NCI-H345 (cell line): ENCODE measurements at regions not wholly inside any gene's neighbourhood (a gene's known extent, or its start where the extent isn't known, plus 50 kb on each side); places are given as distances from the start of the nearest gene placed in this dataset.

Source experiments
- DNase-seq: peaks from one replicate; lab custom pipeline; 2025; lab: John Stamatoyannopoulos, UW

- no peak for DNase-seq
Observed at GRCh38 chr6:113292646-113293422, 564.3 kb upstream of the MARCKS start.

- DNase-seq, result no peak
Observed at GRCh38 chr6:113293423-113293740, 563.8 kb upstream of the MARCKS start.

DNA sequence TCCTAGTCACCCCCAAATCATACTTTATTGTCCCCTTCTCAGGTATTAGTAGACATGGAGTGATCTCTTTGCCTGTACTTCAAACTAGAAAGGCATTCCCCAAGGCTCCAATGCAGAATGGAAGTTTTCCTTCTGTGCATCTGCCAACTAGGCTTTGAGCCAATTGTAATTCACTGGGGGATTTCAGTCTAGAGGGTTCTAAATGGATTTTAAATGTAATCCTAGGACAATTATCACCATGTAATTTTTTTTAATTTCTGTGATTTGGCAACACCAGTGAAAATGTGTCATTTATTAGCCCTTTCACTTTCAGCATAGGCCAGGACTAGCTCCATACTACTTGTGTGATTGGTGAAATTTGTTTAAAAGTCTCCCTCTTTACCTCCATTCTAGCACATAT, 557.6 kb upstream of the MARCKS start:
- no peak for DNase-seq

DNA sequence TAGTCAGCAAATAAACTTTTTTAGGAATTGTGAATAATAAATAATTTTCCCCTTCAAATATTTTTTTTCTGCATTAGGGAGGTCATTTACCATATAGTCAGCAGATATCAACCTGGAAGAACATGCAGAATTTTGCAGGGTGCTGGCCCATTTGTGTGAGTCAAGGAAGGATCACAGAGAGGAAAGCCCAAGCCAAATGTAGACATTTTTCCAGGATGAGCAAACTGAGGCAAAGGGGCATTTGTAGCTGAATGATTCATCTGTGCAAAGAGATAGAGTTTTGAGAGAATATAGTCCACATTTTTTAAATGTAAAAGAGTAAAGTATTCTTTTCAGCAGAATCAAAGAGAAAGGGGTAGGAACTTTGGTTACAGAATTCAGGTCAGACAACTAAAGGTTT, 555.5 kb upstream of the MARCKS start:
- no peak for DNase-seq

DNA sequence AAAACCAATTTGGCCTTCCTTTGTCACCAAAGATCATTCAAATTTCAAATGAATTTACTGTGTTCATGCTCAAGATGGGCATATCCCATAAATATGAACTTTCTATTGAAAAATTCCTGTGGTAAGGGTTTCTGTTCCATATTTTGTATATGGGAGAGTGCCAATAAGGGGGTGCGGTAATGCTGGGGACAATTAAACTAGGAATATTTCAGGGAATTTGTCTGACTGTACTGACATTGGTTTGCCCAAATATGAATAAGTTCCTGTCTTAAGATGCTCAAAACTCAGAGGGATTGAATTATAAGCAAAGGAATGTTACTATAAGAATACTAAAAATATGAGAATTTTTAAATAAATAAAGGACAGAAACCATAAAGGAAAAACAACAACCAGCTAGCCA, 553.0 kb upstream of the MARCKS start:
- DNase-seq, result no peak

GRCh38 chr6:113306552-113307145, 550.5 kb upstream of the MARCKS start:
- DNase-seq, result peak; percentile 15

DNA sequence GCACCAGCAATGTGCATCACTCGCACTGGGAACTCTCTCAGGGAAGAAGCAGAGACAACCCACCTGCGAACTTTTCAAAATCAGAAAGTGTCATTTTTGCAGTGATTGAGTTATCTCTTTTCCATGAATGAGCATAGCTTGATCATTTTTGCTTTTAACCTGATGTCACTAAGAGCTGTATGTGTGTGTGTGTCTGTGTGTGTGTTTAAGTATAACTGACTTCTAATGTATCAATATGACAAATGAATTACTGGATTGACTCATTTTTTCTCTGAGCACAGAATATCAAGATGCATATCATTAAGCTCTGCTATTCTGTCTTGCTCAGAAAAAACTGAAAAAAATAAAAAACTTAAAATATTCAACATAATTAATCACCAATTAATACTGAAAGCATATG, 548.9 kb upstream of the MARCKS start:
- no peak for DNase-seq

GRCh38 chr6:113313841-113314240, 543.3 kb upstream of the MARCKS start:
- no peak for DNase-seq

- no peak for DNase-seq
Observed at GRCh38 chr6:113315165-113315564, 542.0 kb upstream of the MARCKS start.

- no peak for DNase-seq
Observed at GRCh38 chr6:113315879-113316278, 541.3 kb upstream of the MARCKS start.

DNA sequence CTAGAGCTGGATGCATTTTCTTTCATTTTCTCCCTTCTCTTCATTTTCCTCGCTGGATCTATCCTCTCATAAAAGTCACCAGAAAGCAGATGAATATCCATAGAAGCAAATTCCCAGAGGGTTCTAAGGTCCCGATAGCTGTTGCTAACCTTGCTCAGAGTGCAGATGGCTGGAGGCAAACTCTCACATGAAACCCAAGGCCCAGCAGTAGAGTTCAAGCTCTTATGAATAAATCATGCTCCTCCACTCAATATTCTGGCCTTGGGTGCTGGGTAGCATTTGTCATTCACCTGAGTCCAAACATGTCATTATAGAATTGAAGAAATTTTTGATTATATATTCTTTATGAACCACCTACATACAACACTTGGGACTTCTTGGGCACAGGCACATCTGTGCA, 539.7 kb upstream of the MARCKS start:
- peak; percentile 28 for DNase-seq

DNA sequence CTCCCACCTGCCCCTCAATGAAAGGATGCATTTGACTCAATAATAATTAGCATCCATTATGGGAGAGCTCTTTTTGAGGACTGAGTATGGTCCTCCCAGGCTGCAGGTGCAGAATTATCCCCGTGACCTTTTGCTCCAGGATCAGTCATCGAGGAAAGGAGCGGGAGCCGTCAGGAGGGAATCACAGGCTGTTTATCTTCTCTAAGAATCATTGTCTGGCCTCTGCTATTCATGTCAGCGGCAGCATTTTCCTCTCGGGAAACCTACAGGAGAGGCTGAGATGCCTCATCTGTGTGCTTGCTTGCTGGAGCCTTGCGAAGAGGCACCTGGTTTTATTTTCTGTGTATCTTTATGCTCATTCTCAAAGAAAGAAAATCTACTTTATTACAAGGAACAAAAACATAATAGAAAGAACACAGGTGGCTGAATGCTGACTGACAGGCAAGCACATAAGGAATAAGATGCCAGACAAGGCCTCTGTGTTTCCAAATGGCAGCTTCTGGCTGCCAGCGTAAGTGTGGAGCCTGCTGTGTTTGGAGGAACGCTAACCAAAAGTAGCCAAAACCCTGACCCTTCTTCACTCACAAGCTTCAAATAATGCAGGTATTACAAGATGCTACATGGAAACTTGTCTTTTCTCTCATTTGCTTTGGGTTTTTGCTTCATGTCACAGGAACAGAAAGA, 539.1 kb upstream of the MARCKS start:
- peak; percentile 53 for DNase-seq

DNA sequence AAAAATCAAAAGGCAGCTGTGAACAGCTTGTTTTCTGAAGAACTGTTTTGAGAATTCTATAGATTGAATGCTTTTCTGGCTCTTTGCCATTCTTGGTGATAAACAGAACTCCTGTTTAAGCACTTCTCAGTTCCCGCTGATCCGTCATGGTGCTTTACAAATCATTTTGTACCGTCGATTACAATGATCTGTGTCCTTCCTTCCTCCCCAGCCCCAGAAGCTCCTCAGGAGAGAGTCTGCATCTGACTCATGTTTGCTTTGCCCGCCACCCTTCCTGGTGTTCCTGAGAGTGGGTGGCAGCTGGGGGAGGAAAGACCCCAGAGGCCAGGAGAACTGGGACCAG, 538.6 kb upstream of the MARCKS start:
- peak; percentile 85 for DNase-seq

GRCh38 chr6:113320653-113321052, 536.5 kb upstream of the MARCKS start:
- no peak for DNase-seq

DNA sequence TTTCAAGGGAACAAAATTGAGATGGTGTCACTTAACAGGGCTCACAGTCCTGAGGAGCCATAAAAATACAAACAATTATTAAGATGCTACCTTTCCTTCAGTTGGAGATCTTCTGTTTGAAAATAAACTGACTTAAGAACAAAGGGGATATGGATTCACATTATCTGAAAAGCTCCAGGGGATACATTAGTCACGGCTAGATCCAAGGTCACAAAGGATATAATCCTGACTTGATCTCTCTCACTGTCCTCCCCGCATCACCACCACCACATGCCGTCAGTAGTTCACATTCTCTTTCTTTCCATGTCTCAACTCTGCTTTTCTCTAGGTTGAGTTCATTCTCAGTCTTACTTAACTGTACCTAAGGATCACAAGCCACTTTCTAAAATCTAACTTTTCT, 530.4 kb upstream of the MARCKS start:
- DNase-seq, result no peak

DNA sequence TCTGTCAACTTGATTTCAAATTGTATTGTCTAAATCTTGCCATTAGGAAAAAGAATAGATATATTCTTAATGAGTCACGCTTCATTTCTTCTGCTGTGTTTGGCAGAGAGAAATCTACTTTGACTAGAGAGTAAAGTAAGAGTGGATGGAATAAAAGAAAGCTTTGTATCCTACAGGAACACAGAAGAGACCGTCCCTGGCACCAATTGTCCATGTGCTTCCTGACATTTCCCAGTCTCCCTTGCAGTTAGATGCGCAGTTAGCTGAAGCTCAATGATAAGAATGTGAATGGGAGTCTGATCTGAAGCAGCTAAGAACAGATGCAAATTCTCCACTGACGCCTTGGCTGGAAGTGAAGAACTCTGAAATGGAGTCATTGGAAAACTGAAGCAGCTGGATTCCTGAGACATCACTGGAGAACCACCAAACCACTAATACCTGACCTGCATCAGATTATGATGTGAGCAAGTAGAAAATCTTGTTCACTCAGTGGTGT, 528.2 kb upstream of the MARCKS start:
- DNase-seq, result no peak

- peak; percentile 54 for DNase-seq
Observed at GRCh38 chr6:113329942-113330635, 527.1 kb upstream of the MARCKS start.

GRCh38 chr6:113330636-113330946, 526.6 kb upstream of the MARCKS start:
- DNase-seq, result peak; percentile 49

GRCh38 chr6:113331021-113331420, 526.1 kb upstream of the MARCKS start:
- no peak for DNase-seq

DNA sequence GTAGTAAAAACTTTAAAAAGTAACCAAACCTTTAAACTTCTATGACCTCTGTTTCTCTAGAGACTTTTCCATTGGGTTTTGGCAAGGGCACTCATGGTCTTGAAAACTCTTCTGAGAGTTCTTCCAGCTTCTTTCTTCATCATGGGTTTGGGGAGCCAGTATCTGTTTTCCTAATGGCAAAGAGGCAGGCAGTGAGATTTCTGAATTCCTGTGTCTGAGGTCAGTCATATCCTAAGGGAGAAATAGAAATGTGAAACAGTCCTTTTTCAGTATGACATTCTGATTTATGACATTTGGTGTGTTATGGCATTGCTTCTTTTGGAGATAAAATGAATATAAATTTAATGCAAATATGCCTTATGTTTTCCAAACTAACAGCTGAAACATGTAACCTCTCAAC, 518.5 kb upstream of the MARCKS start:
- no peak for DNase-seq

DNA sequence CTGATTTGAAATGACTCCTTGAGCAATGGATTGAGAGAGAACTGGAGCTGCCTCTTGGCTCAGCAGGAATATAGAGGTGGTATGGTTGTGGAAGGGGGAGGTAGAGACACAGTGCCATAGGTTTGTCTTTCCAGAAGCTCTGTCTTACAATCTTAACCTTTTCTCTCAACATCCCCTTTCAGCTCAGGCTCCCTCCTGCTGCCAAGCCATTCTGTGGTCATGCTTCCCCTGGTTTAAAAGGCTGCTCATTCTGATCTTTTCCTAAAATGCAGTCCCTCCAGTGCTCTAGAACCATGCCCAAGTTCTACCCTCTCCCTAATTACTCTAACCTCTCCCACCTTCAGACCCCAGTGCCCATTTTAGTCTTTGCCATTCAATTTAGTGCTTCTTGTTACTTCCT, 517.9 kb upstream of the MARCKS start:
- no peak for DNase-seq

- no peak for DNase-seq
Observed at GRCh38 chr6:113340371-113340770, 516.8 kb upstream of the MARCKS start.

GRCh38 chr6:113343940-113344339, 513.2 kb upstream of the MARCKS start:
- DNase-seq, result no peak
